ENCODE measurements at regions not wholly inside any gene's neighbourhood (a gene's known extent, or its start where the extent isn't known, plus 50 kb on each side); places are given as distances from the start of the nearest gene placed in this dataset.
"Not testable (repeated sequence)": the region's sequence is repeated elsewhere in the genome, so short reads cannot be mapped to it uniquely, and the experiment has no call there.

GRCh38 chr5:119694284-119694683, 64.9 kb downstream of the FAM170A start:
- no peak for DNase-seq

GRCh38 chr5:119706049-119706448, 76.7 kb downstream of the FAM170A start:
- no peak for DNase-seq

GRCh38 chr5:119708076-119708790, 78.9 kb downstream of the FAM170A start:
- DNase-seq, result no peak

- DNase-seq, result no peak
Measured at GRCh38 chr5:119721775-119722174, 92.4 kb downstream of the FAM170A start.

GRCh38 chr5:119725291-119725690, 95.9 kb downstream of the FAM170A start:
- peak; percentile 1 for DNase-seq

GRCh38 chr5:119726544-119726943, 97.2 kb downstream of the FAM170A start:
- DNase-seq, result no peak

- DNase-seq, result no peak
Measured at GRCh38 chr5:119740225-119740624, 110.9 kb downstream of the FAM170A start.

GRCh38 chr5:119741691-119742090, 112.3 kb downstream of the FAM170A start:
- no peak for DNase-seq

- DNase-seq, result no peak
Measured at GRCh38 chr5:119742311-119742710, 113.0 kb downstream of the FAM170A start.

GRCh38 chr5:119743927-119744326, 114.6 kb downstream of the FAM170A start:
- DNase-seq, result peak; percentile 2

GRCh38 chr5:119745976-119746375, 116.6 kb downstream of the FAM170A start:
- no peak for DNase-seq

- no peak for DNase-seq
Measured at GRCh38 chr5:119746984-119747383, 117.6 kb downstream of the FAM170A start.

- DNase-seq, result no peak
Measured at GRCh38 chr5:119750887-119751733, 121.8 kb downstream of the FAM170A start.

GRCh38 chr5:119751734-119752094, 122.4 kb downstream of the FAM170A start:
- DNase-seq, result no peak

- DNase-seq, result no peak
Measured at GRCh38 chr5:119752921-119753886, 123.8 kb downstream of the FAM170A start.

GRCh38 chr5:119754825-119755224, 125.5 kb downstream of the FAM170A start:
- DNase-seq, result not testable (repeated sequence)

- no peak for DNase-seq
Measured at GRCh38 chr5:119757276-119757675, 127.9 kb downstream of the FAM170A start.

GRCh38 chr5:119769695-119770693, 140.6 kb downstream of the FAM170A start:
- DNase-seq, result not testable (repeated sequence)

GRCh38 chr5:119780145-119780544, 150.8 kb downstream of the FAM170A start:
- DNase-seq, result not testable (repeated sequence)

GRCh38 chr5:119785057-119785456, 155.7 kb downstream of the FAM170A start:
- no peak for DNase-seq

- no peak for DNase-seq
Measured at GRCh38 chr5:119789406-119790117, 160.2 kb downstream of the FAM170A start.
